ENCODE measurements at regions not wholly inside any gene's neighbourhood (a gene's known extent, or its start where the extent isn't known, plus 50 kb on each side); places are given as distances from the start of the nearest gene placed in this dataset.

DNA sequence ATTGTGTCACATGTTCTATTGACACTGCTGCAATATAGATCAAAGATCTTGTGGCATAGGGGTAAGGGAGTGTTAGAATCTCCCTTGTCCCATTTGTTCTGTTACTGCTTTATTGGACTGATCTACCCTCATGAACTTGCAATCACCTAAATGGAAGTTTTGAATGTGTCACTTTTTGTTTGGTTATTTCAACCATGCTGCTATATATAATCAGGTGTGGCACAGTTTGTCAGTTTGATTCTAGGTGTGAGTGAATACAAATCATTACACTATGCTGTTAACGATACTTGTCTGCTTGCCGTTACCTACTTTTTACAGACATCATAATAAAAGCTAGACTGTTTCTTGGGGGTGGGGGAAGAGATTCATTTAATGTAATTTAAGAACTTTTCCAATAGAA, 82.6 kb downstream of the MAB21L3 start:
- CTCF ChIA-PET, result no interaction called here
- no TSS peak for BruUV-seq (replicated peaks)
- intact Hi-C loops (cut with micrococcal nuclease), result no loop called here

DNA sequence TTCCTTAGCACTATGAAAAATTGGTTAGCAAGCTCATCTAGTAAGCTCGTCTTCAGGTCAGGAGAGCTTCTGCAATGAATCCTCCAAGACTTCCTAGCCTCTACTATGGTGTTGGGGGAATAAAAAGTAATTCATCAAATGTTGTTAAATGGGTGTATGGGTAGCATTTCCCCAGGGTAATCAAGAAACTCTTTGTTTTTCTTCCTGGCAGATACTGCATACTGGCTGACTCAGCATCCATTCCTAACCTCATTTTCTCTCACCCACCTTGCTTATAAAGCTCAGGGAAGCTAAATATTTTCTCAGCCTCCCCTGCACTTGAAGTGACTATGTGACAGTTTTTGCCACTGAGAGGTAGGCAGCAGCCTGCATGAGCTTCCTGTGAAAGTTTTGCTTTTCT, 83.4 kb downstream of the MAB21L3 start:
- no peaks in the 10 kb centered on the region for H3K79me2 ChIP-seq (ENCODE audit: low read length)
- no peak for ATAC-seq
- no peak overlapping the region for H2AFZ ChIP-seq (ENCODE audit: low read length)

More for the DNA sequence above, 82.6 kb downstream of the MAB21L3 start:
- H3K27ac ChIP-seq (ENCODE audit: low read length), result no peak overlapping the region
- DNase-seq, result no peak
- no peaks in the 10 kb centered on the region for H3K36me3 ChIP-seq (ENCODE audit: low read depth, low read length)
- H3K4me1 ChIP-seq (ENCODE audit: insufficient read depth, low read length), result no peaks in the 10 kb centered on the region
- TF ChIP-seq, protein P1, sequence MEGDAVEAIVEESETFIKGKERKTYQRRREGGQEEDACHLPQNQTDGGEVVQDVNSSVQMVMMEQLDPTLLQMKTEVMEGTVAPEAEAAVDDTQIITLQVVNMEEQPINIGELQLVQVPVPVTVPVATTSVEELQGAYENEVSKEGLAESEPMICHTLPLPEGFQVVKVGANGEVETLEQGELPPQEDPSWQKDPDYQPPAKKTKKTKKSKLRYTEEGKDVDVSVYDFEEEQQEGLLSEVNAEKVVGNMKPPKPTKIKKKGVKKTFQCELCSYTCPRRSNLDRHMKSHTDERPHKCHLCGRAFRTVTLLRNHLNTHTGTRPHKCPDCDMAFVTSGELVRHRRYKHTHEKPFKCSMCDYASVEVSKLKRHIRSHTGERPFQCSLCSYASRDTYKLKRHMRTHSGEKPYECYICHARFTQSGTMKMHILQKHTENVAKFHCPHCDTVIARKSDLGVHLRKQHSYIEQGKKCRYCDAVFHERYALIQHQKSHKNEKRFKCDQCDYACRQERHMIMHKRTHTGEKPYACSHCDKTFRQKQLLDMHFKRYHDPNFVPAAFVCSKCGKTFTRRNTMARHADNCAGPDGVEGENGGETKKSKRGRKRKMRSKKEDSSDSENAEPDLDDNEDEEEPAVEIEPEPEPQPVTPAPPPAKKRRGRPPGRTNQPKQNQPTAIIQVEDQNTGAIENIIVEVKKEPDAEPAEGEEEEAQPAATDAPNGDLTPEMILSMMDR (conservative IDR thresholded peaks at IDR 0.05; ENCODE audit: low read depth, low read length), result no peak
- TF ChIP-seq EZH2 (IDR thresholded peaks at IDR 0.05; ENCODE audit: low read length, unreplicated experiment), result no peak
- TF ChIP-seq EZH2phosphoT487 (IDR thresholded peaks at IDR 0.05; ENCODE audit: borderline replicate concordance, low read length), result no peak
- POLR2A ChIA-PET (ENCODE audit: unreplicated experiment), result no interaction called here
- no peaks in the 10 kb centered on the region for H3K9me2 ChIP-seq (replicated peaks; ENCODE audit: low read length)
- H3K27me3 ChIP-seq (ENCODE audit: low read length), result peaks cover 2% of the 10 kb centered on the region; the same call in 1 of the 2 replicates
- no peak overlapping the region for H3K4me2 ChIP-seq (ENCODE audit: low read length)
- H3K9ac ChIP-seq (ENCODE audit: low read length), result no peak overlapping the region
- H3K4me3 ChIP-seq (ENCODE audit: low read length), result no peak overlapping the region
- H3F3A ChIP-seq (ENCODE audit: low read length, unreplicated experiment), result no peaks in the 10 kb centered on the region
- no peaks in the 10 kb centered on the region for H4K20me1 ChIP-seq (ENCODE audit: low read length)
- no peak for ATAC-seq
- no peaks in the 10 kb centered on the region for H3K9me3 ChIP-seq (ENCODE audit: low read length)
- no peaks in the 10 kb centered on the region for H3K79me2 ChIP-seq (ENCODE audit: low read length)
- no peak overlapping the region for H2AFZ ChIP-seq (ENCODE audit: low read length)

More for the DNA sequence above, 83.4 kb downstream of the MAB21L3 start:
- Histone ChIP-seq H3K4me3 (ENCODE audit: low read length) (no peak overlapping the region), H3F3A (ENCODE audit: low read length, unreplicated experiment) (no peaks in the 10 kb centered on the region), H3K27ac (ENCODE audit: low read length) (no peak overlapping the region), H3K9ac (ENCODE audit: low read length) (no peak overlapping the region), H3K9me3 (ENCODE audit: low read length) (no peaks in the 10 kb centered on the region), H3K36me3 (ENCODE audit: low read depth, low read length) (no peaks in the 10 kb centered on the region), H3K4me2 (ENCODE audit: low read length) (no peak overlapping the region), H3K9me2 (replicated peaks; ENCODE audit: low read length) (no peaks in the 10 kb centered on the region), H3K4me1 (ENCODE audit: insufficient read depth, low read length) (no peaks in the 10 kb centered on the region), H4K20me1 (ENCODE audit: low read length) (no peaks in the 10 kb centered on the region), H3K27me3 (ENCODE audit: low read length) (peaks cover 10% of the 10 kb centered on the region; the same call in 1 of the 2 replicates)
- CTCF ChIA-PET, result no interaction called here
- TF ChIP-seq EZH2 (IDR thresholded peaks at IDR 0.05; ENCODE audit: low read length, unreplicated experiment), result no peak
- TF ChIP-seq, protein P1 (conservative IDR thresholded peaks at IDR 0.05; ENCODE audit: low read depth, low read length), result no peak
- TF ChIP-seq EZH2phosphoT487 (IDR thresholded peaks at IDR 0.05; ENCODE audit: borderline replicate concordance, low read length), result no peak
- intact Hi-C loops (cut with micrococcal nuclease), result no loop called here
- POLR2A ChIA-PET (ENCODE audit: unreplicated experiment), result no interaction called here
- no TSS peak for BruUV-seq (replicated peaks)
- no peak for DNase-seq

Data from PC-3 (cell line).